HG03097 (cell line): ENCODE measurements at regions not wholly inside any gene's neighbourhood (a gene's known extent, or its start where the extent isn't known, plus 50 kb on each side); places are given as distances from the start of the nearest gene placed in this dataset.

Source experiments
- ATAC-seq: cut with Tn5 transposase; IDR thresholded peaks from one replicate; pipeline ENCODE4 v1.9.1; 2021; ENCODE audit not compliant: unreplicated experiment, low FRiP score

GRCh38 chr2:39512941-39513340, 75.9 kb upstream of the MAP4K3 start:
- ATAC-seq = no peak

GRCh38 chr2:39513641-39514094, 76.6 kb upstream of the MAP4K3 start:
- ATAC-seq = peak; percentile 89

- no peak for ATAC-seq
Observed at GRCh38 chr2:39514825-39515224, 77.7 kb upstream of the MAP4K3 start.

- no peak for ATAC-seq
Observed at GRCh38 chr2:39515273-39515896, 78.3 kb upstream of the MAP4K3 start.

DNA sequence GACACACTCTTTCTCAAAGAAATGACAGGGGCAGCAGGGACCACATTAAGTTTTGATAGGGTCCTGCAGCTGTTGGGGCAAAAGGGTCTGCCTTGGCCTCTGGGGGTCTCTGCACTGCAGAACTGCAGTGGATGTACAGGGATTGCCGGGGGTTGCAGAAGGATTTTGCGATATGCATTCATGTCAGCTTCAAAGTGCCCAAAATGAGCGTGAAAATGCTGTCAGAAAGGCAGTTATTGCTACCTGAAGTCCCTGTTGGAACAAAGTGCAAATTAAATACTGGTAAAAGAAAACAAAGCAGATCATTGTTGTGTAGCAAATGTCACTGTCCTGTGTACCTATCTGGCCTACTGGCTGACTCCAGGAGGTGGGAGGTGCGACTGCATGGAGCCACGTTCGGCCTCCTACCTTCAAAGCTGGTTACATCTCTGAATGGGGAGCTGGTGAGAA, 78.8 kb upstream of the MAP4K3 start:
- no peak for ATAC-seq

GRCh38 chr2:39516347-39517101, 79.4 kb upstream of the MAP4K3 start:
- ATAC-seq = no peak

DNA sequence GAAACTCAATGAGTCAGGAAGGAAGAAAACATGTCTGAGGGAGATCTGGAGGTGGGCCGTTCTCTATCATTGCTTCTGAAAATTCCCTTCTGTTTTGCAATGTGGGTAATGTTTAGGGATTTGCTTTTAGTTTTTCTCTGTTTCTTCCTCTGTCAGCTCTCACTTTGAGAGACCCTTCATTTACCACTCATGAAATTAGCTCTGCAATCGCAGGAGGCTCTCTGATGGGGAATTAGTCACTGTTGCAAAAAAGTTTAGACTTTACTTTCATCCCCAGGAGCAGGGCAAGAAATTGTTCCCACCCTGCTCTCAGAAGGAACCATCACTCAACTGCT, 80.0 kb upstream of the MAP4K3 start:
- no peak for ATAC-seq

- no peak for ATAC-seq
Observed at GRCh38 chr2:39517622-39518021, 80.5 kb upstream of the MAP4K3 start.

- ATAC-seq = no peak
Observed at GRCh38 chr2:39519886-39520285, 82.8 kb upstream of the MAP4K3 start.

- no peak for ATAC-seq
Observed at GRCh38 chr2:39521876-39522517, 84.9 kb upstream of the MAP4K3 start.

DNA sequence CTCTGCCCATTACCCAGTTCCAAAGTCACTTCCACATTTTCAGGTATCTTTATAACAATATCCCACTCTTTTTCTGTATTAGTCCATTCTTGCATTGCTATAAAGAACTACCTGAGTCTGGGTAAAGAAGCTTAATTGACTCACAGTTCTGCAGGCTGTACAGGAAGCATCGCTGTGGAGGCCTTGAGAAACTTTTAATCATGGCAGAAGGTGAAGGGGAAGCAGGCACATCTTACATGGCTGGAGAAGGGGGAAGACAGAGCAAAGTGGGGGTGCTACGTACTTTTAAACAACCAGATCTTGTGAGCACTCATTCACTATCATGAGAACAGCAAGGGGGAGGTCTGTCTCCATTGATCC, 85.4 kb upstream of the MAP4K3 start:
- no peak for ATAC-seq

DNA sequence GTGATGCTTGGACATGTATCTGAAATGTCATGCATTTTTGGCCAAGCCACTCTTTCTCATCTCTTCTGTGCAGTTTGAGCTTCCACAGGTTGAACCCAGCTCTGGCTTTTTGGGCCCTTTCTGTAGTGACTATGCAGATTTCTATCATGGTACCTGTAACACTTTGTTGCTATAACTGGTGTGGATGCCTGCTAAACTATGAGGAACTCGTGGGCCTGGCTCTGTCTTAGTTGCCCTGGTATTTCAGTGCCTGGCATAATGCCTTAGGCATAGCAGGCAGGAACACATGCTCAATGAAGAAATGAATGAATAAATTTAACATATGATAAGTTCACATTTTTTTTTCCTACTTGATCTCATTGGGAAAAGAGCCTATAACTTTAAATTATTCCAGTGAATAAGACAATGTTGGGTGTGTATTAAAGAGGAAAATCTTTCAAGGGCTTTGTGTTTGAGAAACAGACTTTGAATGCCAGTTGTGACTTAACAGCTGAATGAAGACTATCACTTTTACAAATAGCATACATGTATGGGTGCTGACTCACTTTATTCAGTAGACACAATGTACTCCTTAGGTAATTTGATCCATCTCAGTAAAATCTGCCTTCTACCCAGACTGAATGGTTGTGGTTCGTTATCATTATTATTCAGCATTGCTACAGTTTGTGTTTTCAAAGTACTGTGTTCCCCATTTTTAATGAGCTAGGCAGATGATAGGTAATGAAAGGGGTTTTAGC, 86.4 kb upstream of the MAP4K3 start:
- no peak for ATAC-seq

DNA sequence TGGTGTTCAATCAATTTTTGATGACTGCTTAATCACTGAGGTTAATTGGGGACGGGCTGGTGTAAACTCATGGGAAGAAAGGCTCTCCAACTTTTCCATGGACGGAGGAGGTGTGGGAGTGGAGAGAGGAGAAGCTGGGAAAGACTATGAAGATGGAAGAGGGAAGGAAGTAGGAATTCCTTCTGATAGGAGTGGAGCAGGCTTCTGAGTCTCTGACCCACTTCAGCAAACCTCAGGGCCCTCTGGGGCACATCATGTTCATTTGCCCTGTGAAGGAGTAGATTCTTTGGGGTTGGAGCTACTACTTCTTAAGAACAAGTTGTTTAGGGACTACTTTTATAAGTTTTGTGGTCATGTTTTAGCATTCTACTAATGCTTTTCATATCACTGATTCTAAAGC, 87.0 kb upstream of the MAP4K3 start:
- ATAC-seq = no peak

- no peak for ATAC-seq
Observed at GRCh38 chr2:39524756-39525635, 87.9 kb upstream of the MAP4K3 start.

DNA sequence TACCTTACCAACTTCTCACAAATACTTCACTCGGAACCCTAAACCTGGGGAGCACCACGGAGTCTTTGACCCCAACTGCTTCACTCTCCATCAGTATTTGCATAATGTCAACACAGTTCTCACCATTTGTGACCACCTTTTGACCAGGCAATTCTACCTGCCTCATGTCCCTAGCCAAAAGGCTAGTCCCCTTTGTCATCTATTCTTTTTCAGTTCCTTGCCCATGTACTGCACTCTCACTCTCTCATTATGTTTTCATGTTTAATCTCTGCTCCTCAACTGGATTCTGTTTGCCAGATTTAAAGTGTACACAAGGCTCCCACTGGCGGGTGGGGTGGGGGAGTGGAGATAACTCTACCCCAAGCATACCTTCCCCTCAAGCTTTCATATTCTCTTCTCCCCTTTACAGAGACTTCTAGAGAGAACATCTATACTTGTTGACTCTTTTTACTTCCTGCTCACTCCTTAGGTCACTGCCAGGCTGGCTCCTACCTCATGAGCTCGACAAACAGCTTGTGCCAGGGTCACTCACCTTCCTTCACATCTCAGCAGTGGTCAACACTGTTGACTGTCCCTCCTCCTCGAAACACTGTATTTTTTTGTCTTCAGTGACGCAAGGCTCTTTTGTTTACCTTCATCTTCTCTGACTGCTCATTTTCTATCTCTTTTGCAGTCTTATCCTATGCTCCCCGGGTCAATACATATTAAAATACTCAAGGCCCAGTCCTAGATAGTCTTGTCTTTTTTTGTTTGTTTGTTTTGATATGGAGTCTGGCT, 88.7 kb upstream of the MAP4K3 start:
- no peak for ATAC-seq

DNA sequence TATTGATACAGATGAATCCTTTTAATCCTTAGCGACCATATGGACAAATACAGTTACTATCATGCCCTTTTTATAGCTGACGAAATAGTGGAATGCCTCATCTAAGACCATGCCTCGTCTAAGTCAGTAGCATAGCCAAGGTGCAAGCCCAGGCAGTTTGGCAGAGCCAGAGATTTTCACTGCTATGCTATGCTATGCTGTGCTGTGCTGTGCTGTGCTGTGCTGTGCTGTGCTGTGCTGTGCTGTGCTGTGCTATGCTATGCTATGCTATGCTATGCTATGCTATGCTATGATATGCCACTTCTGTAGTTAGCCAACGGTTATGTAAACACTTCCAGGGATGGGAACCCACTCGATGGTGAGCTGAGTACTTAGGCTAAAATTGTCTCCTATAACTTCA, 91.6 kb upstream of the MAP4K3 start:
- no peak for ATAC-seq

DNA sequence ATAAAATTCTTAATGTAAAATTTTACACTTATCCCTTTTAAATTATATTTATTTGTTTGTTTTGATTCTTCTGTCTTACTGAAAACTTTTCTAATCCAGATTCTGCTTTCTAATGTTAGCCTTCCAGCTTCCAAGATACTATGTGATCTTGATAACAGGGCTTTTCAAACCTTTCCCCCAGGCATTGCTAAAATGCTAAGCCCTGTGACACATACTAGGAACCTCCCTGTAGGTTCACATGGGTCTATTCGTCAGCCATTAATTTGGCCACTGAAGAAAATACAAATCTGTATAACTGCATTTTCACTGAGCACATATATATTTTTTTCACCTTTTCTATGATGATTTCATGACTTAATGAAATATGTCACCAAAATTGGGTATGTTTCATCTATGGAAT, 92.8 kb upstream of the MAP4K3 start:
- no peak for ATAC-seq

GRCh38 chr2:39530411-39530866, 93.4 kb upstream of the MAP4K3 start:
- ATAC-seq = no peak

- no peak for ATAC-seq
Observed at GRCh38 chr2:39531220-39531777, 94.2 kb upstream of the MAP4K3 start.
